Hepatocyte (in vitro differentiated cells): ENCODE measurements at regions not wholly inside any gene's neighbourhood (a gene's known extent, or its start where the extent isn't known, plus 50 kb on each side); places are given as distances from the start of the nearest gene placed in this dataset.

Source experiments
- DNase-seq: peaks from one replicate; pipeline ENCODE4 v3.0.0-alpha.2; 2016; ENCODE audit warnings: low spot score
- H2AFZ ChIP-seq: fragments of 200-600 bp; sonication (generic); 2 replicates; pipeline ENCODE4 v1.6.0; 2016; ENCODE audit warnings: antibody characterized with exemption, mild to moderate bottlenecking
- H3K27ac ChIP-seq: fragments of 200-600 bp; sonication (generic); 2 replicates; pipeline ENCODE4 v1.5.1; 2016; ENCODE audit warnings: mild to moderate bottlenecking
- H3K27me3 ChIP-seq: fragments of 200-600 bp; sonication (generic); 2 replicates; pipeline ENCODE4 v1.6.1; 2016
- H3K36me3 ChIP-seq: fragments of 200-600 bp; sonication (generic); replicated peaks from 2 replicates; pipeline ENCODE4 v1.5.1; 2016; ENCODE audit warnings: low read depth; ENCODE audit not compliant: insufficient read depth
- H3K4me1 ChIP-seq: fragments of 200-600 bp; sonication (generic); 2 replicates; pipeline ENCODE4 v1.5.1; 2016; ENCODE audit warnings: mild to moderate bottlenecking, moderate library complexity; ENCODE audit not compliant: insufficient read depth
- H3K4me2 ChIP-seq: fragments of 200-600 bp; sonication (generic); 2 replicates; pipeline ENCODE4 v1.6.0; 2016
- H3K4me3 ChIP-seq: fragments of 200-600 bp; sonication (generic); 2 replicates; pipeline ENCODE4 v1.5.1; 2016; ENCODE audit warnings: mild to moderate bottlenecking
- H3K79me2 ChIP-seq: fragments of 200-600 bp; sonication (generic); 2 replicates; pipeline ENCODE4 v1.6.0; 2017; ENCODE audit warnings: mild to moderate bottlenecking
- H3K9me2 ChIP-seq: fragments of 200-600 bp; sonication (generic); replicated peaks from 2 replicates; pipeline ENCODE4 v1.6.0; 2017; ENCODE audit warnings: mild to moderate bottlenecking; ENCODE audit not compliant: insufficient read depth
- H3K9me3 ChIP-seq: fragments of 200-600 bp; sonication (generic); 2 replicates; pipeline ENCODE4 v1.5.1; 2016; ENCODE audit warnings: low read depth, mild to moderate bottlenecking
- H4K20me1 ChIP-seq: fragments of 200-600 bp; sonication (generic); 2 replicates; pipeline ENCODE4 v1.6.0; 2016; ENCODE audit warnings: mild to moderate bottlenecking; ENCODE audit not compliant: insufficient read depth, poor library complexity, severe bottlenecking
- CTCF ChIP-seq: fragments of 200-600 bp; sonication (generic); IDR thresholded peaks from 2 replicates; pipeline ENCODE4 v1.5.1; 2016; ENCODE audit warnings: antibody characterized with exemption, mild to moderate bottlenecking; ENCODE audit not compliant: poor library complexity
- EZH2 ChIP-seq: fragments of 200-600 bp; sonication (generic); IDR thresholded peaks from 2 replicates; pipeline ENCODE4 v1.6.1; 2016; ENCODE audit warnings: antibody characterized with exemption, mild to moderate bottlenecking, borderline replicate concordance
- EZH2phosphoT487 ChIP-seq: fragments of 200-600 bp; sonication (generic); IDR thresholded peaks from one replicate; pipeline ENCODE4 v1.6.1; 2018; ENCODE audit warnings: antibody characterized with exemption, mild to moderate bottlenecking, low read depth, moderate library complexity; ENCODE audit not compliant: unreplicated experiment, severe bottlenecking
- WGBS: methylation state at CpG from one replicate; pipeline ENCODE4 v1.1.6; 2016; ENCODE audit warnings: low lambda C conversion rate; ENCODE audit errors: missing lambda C conversion rate; 5-methylcytosine and 5-hydroxymethylcytosine counted together

GRCh38 chr16:52756812-52757517 lies 210.0 kb upstream of the TOX3 start:
- no peak for DNase-seq
- peak overlapping the region; percentile 58 for H3K27ac ChIP-seq
- no peaks in the 10 kb centered on the region for H3K9me3 ChIP-seq
- H3K27me3 ChIP-seq, result no peaks in the 10 kb centered on the region
- no peak overlapping the region for H3K4me3 ChIP-seq
- H3K79me2 ChIP-seq, result no peaks in the 10 kb centered on the region
- no peak overlapping the region for H3K4me2 ChIP-seq
- 78% methylated on average over 2 of the region's 2 CpGs for WGBS
- no peaks in the 10 kb centered on the region for H3K4me1 ChIP-seq
- H3K9me2 ChIP-seq, result no peaks in the 10 kb centered on the region
- no peaks in the 10 kb centered on the region for H4K20me1 ChIP-seq
- no peak for TF ChIP-seq EZH2
- TF ChIP-seq EZH2phosphoT487, result no peak
- TF ChIP-seq CTCF, result no peak
- H3K36me3 ChIP-seq, result no peaks in the 10 kb centered on the region
- H2AFZ ChIP-seq, result no peak overlapping the region

GRCh38 chr16:52755396-52755795 lies 208.5 kb upstream of the TOX3 start:
- 94% methylated on average over 1 of the region's 1 CpG for WGBS
- no peak for DNase-seq
- Histone ChIP-seq H3K27me3 (peaks cover 4% of the 10 kb centered on the region), H2AFZ (no peak overlapping the region), H3K4me2 (no peak overlapping the region), H3K36me3 (no peaks in the 10 kb centered on the region), H4K20me1 (no peaks in the 10 kb centered on the region), H3K27ac (no peak overlapping the region), H3K79me2 (no peaks in the 10 kb centered on the region), H3K4me3 (no peak overlapping the region), H3K4me1 (no peaks in the 10 kb centered on the region), H3K9me2 (no peaks in the 10 kb centered on the region), H3K9me3 (no peaks in the 10 kb centered on the region)
- no peak for TF ChIP-seq CTCF
- no peak for TF ChIP-seq EZH2
- TF ChIP-seq EZH2phosphoT487, result no peak

GRCh38 chr16:52751035-52751434 lies 204.1 kb upstream of the TOX3 start:
- Histone ChIP-seq H4K20me1 (no peaks in the 10 kb centered on the region), H3K4me3 (no peak overlapping the region), H3K27me3 (peaks cover 4% of the 10 kb centered on the region), H2AFZ (no peak overlapping the region), H3K27ac (no peak overlapping the region), H3K79me2 (no peaks in the 10 kb centered on the region), H3K36me3 (no peaks in the 10 kb centered on the region), H3K4me2 (no peak overlapping the region), H3K9me3 (no peaks in the 10 kb centered on the region), H3K9me2 (no peaks in the 10 kb centered on the region), H3K4me1 (no peaks in the 10 kb centered on the region)
- no peak for DNase-seq
- TF ChIP-seq CTCF, result no peak

- no peak overlapping the region for H3K4me3 ChIP-seq
- no peaks in the 10 kb centered on the region for H3K4me1 ChIP-seq
- 69% methylated on average over 4 of the region's 4 CpGs for WGBS
- no peaks in the 10 kb centered on the region for H4K20me1 ChIP-seq
- H3K27me3 ChIP-seq, result peaks cover 4% of the 10 kb centered on the region
- DNase-seq, result no peak
- H3K79me2 ChIP-seq, result no peaks in the 10 kb centered on the region
- H3K4me2 ChIP-seq, result no peak overlapping the region
- no peaks in the 10 kb centered on the region for H3K9me3 ChIP-seq
- no peaks in the 10 kb centered on the region for H3K9me2 ChIP-seq
- TF ChIP-seq CTCF (no peak), EZH2phosphoT487 (no peak), EZH2 (no peak)
- no peaks in the 10 kb centered on the region for H3K36me3 ChIP-seq
- H3K27ac ChIP-seq, result no peak overlapping the region
- H2AFZ ChIP-seq, result no peak overlapping the region
These were observed 201.8 kb upstream of the TOX3 start for GRCh38 chr16:52748741-52749140.
